HG03108 (cell line): ENCODE measurements at regions not wholly inside any gene's neighbourhood (a gene's known extent, or its start where the extent isn't known, plus 50 kb on each side); places are given as distances from the start of the nearest gene placed in this dataset.
"Not testable (repeated sequence)": the region's sequence is repeated elsewhere in the genome, so short reads cannot be mapped to it uniquely, and the experiment has no call there.

ENCODE experiments used
- ATAC-seq: cut with Tn5 transposase; IDR thresholded peaks from one replicate; pipeline ENCODE4 v1.9.1; 2021; ENCODE audit warnings: moderate library complexity; ENCODE audit not compliant: unreplicated experiment

DNA sequence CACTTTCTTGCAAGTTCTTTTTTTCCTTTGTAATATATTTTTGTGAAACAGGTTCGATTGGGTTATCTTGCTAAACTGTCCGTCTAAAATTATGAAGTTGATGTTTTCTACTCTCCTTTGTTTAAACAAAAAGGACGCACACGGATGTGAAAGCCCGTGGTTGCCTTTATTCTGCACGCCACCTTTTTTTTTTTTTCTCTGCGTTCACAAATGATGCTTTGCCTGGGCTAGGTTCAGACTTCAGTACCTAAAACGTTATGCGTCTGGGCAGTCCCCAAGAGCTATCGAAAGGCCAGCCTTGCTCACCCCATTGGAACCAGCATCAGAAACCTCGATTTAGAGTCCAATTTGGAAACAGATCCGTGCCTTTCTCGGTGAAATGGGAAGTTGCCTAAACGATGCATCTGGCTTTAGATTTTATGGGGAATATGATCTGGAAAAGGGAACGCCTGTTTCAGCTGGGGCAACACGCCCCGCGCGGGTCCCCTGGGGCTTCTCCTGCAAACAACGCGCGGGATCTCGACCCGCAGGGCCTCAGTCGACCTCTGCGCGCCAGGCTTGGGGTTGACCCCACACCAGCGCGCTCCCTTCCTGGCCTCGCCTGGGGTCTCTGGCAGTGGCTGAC is 113.9 kb downstream of the KCNRG start:
- peak; percentile 19 for ATAC-seq

DNA sequence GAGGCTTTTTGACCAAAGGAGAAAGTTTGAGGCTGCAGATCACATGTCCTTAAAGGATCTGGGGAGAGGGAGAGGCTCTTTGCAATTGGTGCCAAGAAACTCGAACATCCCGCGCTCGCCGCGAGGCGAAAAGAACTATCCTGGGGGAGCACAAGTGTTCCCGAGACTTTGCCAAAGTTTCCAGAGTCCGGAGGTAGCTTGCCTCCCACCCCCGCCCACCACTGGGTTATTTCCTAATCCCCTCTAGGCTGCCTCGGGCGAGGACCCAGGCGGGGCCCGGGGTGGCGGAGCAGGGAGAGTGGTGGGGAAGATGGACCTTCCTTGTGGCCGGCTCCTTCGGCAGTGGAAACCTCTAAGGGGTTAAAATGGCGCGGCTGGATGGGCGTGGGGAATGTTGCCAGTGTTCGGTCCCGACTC is 114.5 kb downstream of the KCNRG start:
- no peak for ATAC-seq

DNA sequence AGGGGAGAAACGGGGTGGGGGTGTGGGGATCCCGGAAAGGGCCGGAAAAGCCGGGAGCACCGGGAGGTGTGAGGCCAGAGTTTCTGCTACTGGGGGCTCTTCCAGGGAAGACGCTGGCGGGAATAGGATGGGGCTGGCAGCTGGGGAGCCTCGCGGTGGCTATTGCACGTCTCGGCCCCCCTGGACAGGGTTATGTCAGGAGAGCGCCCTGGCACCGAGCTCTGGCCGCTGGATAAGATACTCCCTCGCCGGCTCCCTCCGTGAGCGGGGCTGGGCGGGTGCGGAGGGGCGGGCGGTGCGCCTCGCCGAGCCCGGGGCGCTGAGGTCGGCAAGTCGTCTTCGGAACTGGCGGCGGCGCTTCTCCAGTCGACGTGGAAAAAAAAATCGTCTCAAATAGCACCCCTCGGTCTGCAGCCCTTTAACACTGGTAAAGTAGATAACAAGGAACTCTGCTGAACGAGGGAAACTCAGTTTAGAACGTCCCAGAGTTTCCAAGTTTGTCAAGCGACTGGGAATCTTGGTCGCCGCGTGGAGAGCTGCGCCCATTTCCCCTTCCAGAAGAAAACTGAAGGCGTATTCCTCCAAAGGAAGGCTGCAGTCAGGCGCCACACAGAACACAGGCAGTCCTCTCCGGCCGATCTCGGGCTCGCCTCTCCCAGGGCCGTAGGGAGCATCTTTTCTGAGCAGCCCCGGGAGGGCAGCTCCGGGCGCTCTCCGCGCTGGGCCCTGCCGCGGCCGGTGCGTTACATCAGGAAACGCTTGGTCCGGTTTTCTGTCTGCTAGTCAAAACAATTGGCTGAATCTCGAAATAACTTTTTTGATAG is 115.1 kb downstream of the KCNRG start:
- no peak for ATAC-seq

DNA sequence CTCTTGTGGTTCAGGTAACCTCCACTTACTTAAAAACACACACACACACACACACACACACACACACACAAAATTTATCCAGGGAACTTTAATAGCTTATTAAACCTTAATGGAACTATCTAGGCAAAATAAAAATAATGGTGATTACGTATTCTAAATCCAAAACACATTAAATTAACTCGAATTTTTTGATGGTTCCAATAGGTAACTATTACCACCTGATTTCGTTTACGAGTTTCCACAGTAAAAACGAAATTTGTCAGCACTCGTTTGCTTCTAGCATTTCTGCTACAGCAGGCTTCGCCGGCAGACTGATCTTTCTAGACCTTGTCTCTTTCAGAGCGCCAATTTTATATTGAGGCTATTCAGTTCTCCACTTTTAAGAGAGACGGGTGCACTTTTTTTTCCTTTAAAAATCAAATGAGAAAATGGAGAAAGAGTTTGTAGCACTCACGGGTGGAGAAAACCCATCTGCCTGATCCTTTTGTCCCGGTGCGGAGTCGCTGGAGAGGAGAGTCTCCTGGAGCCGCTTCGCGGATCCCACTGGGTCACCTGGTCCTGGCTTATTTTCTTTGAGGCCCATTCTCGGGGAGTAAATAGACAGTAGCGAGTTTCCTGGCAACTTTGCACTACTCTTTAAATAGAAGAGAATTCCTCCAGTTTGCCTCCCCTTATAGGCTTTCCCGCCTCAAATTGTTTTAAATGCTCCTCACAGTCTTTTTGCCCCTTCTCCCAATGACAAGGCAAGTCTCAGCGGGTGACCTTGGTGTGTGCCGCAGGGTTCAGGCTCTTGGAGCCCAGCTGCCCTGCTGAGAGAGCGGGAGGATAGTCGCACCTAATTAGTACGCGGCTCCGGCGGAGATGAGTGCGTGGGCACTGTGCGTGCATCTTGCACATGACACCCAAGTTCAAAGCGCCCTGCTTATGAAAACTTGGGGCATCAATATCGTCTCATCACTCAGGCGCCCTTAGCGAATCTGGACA is 117.0 kb downstream of the KCNRG start:
- no peak for ATAC-seq

DNA sequence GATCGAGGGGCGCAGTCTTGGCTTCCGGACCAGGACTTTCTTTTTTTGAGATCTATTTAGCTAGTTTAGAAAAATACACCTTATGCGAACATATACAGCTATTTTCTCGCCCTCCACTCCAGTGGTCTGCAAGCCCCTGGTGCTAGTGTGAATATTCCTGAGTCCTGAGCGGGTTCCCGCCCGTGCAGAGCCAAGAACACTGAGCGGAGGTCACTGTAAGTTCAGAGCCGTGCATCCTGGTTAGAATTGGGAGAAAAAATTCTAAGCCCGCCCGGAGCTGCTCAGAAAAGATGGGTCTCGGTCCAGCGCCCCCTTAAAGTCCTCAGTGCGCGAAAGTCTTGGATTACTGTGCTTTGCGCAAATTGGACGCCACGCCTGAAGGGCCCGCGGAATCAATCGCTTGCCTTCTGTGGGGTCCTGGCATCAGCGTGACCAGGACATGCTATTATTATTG is 117.7 kb downstream of the KCNRG start:
- no peak for ATAC-seq

DNA sequence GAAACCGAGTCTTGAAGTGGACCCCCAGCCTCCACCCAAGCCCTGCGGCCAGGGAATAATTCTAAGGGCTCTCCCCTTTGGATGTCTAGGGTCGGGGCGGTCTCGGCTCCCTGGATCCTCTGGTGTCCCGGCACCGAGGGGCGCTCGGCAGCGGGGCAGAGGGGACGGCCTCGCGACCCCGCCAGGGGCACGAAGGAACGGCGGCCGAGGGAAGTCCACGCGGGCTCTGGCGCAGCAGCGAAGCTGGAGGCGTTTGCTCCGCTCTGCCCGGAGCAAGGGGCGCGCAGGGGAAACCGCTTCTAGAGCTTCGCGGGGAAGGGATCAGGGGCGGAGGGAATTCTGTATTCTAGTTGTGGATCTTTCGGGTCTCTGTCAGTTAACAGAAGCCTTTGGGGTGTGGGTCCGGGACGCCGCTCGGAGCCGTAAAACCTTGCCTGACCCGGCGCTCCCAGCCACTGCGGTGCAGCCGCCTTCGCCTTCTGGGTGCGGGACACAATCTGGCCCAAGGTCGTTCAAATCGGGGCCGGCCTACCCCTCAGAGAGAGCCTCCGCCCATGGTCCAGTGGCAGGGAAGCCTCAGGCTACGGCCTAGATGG is 118.2 kb downstream of the KCNRG start:
- no peak for ATAC-seq

DNA sequence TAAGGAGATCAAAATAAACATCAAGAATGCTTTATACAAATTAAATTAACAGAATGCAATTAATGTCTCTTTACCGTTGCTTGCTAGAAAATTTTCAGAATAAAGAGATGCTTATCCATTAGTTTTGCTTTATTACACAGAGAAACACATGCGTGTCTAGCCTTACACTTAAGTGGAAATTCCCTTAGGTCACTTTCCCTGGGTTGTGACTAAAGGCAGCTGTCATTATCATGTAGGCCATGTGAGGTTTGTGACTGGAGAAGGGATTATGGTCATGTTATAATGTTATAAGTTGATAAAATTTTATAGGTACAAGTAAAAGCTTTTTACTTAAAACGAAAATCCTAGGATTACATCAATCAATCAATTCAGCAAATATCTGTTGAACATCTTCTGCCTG is 121.0 kb downstream of the KCNRG start:
- no peak for ATAC-seq

DNA sequence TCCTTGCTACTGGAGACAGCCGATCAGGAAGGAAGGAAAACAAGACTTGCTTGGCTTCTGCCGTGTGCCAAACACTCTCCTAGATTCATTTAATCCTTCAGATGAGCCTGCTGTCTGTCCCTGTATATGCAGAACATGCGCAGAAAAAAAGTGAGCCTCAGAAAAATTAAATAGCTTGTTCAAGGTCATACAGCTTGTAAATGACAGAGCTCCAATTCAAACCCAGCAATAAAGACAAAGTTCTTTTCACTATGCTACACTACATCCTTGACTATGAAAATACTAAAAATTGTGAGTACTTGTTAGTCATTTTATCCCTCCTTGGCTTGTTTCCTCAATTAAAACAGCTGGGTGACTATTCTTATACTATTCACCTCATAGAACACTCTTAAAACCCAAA is 121.4 kb downstream of the KCNRG start:
- no peak for ATAC-seq

DNA sequence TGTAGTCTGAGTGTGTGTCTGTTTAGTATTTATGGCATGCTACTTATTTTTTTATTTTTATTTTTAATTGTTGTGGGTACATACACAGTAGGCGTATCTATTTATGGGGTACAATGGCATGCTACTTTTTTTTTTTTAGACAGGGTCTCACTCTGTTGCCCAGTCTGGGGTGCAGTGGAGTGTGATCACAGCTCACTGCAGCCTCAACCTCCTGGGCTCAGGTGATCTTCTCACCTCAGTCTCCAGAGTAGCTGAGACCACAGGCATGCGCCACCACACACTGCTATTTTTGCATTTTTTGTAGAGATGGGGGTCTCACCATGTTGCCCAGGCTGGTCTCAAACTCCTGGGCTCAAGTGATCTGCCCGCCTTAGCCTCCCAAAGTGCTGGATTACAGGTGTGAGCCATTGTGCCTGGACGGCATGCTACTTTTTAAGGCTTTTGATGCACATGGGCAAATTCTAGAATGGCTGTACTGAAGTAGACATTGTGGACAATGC is 124.2 kb downstream of the KCNRG start:
- ATAC-seq, result not testable (repeated sequence)

DNA sequence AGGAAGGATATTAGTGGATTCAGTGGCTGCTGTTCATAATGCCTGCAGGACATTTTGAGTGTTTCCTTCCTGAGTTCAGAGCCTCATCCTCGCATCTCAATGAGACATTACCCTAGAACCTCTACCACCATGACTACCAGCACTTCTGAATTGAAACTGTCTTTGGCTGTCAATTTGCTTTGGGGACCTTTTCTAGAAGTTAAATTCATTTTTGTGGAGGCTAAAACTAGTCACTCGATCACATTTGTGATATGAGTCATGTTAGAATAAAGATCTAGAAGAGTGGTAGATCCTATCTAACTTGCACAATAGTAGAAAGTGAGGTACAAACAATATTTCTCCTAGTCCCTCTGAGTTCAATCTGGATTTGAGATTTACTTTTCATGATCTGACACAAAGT is 124.9 kb downstream of the KCNRG start:
- no peak for ATAC-seq

DNA sequence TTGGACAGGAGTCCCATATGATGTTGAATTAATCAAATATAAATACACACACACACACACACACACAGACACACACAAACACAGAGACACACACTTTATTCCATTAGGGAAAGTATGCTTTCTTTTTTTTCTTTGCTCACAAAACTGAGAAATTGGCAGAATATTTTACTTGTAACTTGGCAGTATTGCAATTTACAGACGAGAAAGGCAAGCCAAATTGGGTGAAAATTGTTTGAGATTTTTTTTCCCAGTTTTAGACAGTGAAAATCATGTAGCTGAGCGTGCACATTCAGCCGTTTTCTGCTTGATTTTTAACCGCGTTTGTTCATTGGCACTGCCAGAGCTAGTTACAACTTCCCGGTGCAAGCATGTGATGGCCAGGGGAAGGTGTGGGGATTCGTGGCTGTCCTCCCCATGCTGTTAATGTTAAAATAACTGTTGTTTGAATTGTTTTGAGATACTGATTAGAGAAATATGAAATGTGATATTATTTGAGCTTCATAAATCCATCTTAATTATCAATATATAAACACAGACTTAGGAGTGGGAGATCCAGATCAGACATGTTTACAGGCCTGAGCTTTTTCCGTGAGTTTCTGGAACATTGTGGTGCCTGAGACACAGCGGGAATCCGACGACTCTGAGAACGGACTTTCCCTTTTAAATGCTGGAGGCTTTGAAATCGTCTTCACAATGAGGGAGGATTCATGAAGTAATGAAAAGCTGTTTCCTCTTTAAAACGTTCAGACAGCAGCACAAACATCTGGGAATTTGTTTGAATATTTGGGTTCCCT is 125.5 kb downstream of the KCNRG start:
- ATAC-seq, result no peak

DNA sequence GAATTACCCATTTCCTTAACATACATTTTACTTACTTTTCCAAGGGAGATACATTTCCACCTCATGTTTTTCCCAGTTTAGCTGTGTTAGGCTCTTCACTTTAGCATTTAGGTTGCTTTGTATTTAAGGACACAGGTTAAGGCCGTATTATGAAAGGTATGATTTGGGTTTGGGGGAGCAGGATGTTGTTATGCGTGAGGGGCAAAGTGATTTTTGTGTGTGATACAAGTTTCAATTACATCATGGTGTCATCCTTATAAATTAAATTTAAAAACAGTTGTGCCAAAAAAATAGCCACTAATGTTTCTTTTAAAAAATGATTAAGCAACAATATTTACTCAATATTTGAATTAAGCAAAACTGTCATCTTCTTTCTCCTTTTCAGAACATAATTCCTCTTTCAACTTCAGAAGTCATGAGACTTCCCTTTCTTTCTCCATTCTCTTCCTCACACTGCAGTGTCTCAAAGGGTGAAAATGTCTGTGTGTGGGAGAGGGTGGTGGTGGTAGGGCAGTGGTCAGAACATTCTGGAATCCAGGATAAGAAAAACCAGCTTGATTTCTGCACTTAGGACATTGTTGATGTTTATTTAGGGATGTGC is 126.2 kb downstream of the KCNRG start:
- no peak for ATAC-seq

DNA sequence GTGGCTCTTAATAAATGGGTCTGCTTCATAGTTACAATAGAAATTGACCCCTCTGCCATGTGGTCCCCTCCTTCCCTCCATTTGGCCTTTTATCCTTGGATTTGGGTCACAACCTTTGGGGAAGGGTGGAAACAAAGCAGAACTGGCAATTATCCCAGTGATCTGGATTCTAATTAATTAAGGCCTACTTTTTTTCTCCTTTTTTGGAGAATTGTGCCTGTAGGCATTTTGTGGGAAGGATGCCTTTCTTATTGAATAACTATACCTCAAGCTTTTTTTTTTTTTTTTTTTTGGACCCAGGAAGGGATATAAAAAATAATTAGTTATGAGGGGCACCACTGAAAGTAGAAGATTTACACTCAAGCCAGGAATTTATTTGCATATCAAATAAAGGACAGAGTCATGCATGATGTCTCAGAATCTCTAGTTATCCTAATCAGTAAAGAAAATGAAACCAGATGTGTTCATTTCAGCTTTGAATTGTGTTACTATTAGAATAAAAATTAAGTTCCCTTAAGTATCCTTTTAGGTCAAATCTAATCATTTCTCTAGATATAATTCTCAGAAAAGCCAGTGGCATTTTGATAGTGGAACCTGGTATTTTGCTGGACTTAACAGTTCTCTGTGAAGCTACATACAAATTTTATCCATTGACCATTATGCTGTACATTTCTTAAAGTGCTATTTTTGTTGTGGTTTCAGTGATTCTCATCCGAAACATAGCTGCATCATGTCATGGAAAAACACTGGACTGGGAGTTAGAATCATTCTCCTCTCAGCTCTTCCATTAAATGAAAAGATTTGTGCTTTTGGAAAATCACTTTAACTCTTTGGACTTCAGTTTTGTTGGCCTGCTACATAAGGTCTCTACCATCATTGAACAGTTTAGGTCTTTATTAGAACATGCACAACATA is 129.3 kb downstream of the KCNRG start:
- no peak for ATAC-seq

DNA sequence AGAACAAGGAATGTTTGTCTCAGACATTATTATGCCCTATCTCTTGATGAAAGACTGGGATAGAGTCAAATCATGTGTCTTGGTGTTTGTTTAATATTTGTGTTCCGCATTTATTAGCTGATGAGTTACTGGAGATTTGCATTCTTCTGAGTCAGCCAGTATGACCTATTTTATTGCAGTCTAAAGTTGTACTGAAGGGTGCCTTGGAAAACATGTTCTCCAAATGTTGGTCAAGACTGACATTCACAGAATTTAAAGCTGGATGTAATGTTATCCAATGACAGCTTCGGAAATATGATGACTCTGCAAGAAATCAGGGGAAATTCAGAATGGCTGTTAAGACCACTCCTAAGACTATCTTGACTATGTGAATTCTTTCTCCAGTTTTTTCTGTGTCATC is 134.0 kb downstream of the KCNRG start:
- ATAC-seq, result no peak

DNA sequence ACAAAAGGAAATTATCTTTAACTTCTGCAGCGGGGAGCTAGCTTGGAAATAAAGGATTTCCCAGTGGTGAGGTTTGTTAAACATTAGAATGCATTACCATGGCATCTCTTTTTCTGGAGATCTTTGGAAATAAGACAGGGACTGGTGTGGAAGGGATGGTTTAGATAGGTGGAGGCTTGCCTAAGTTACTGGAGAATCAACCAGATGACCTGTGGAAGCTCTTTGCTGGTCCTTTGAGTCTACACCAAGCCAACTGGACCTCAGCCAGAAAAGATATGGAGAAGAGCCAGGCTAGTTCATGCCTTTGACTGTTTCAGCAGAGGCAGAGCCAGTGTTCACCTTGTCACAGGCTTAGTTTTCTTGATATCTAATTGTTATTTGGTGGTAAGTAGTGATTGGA is 134.7 kb downstream of the KCNRG start:
- ATAC-seq, result no peak

DNA sequence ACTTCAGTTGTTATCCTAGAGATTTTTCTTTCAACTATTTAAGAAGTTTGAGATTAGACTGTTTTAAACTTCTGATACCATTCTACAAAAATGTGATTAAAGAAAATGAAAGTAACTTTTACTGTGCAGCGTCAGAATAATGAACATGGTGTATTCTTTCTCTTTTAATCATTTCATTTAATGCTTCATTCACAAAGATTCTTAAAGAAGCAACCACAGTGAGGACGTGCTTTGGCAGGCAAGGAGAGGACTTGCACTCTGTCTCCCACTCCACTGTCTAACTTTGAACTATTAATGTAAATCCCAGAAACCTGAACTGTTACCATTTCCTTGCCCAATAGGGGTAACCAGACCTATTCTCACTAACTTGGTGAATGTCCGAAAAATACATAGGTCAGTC is 137.0 kb downstream of the KCNRG start:
- no peak for ATAC-seq

DNA sequence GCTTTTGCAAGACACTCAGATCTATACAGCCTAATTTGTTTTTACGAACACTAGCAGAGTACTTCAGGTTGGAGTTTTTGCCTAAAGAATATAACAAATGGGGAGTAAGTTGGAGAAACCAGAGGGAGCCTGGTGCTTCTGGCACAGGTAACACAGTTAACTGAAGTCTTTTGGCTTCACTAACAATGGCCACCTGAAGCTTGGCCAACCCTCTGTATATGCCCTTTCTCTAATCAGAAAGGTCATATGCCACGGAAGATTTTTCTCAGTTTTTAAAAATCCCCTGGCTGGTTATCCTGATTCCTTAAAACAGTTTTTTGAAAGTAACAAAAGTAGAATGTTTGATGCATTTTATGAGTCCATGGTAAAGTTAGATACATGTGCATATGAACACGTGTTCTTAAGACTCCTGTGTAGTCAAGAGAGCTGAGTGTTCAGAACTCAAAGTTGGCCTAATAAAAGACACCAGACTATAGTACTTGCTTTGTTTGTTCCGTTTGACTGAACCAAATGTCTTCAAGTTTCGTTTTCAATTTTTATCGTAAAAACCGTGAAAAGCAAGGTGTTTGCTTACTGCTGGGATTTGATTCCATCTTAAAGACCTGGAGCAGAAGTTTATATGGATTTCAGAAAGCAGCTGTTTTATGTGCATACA is 137.5 kb downstream of the KCNRG start:
- ATAC-seq, result peak; percentile 52

DNA sequence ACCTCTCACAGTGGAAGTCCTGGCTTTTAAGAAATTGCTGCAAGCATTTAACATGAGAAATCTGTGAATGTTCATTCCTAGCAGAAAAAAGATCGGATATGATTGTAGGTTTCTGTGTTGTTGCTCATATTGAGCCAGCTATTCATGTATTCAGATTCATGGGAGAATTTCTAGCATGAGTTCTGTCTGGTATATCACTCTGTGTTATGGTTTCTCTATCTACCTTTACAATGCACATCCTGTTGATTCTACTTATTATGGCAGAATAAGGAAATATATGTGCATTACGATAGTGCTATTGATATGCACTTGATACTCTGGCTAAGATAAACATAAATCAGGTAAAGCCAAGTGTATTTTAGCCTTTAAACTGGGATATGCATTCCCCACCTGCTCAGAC is 138.2 kb downstream of the KCNRG start:
- no peak for ATAC-seq
